Aorta (tissue), 5 donors: ENCODE measurements at regions not wholly inside any gene's neighbourhood (a gene's known extent, or its start where the extent isn't known, plus 50 kb on each side); places are given as distances from the start of the nearest gene placed in this dataset.
"Not testable (repeated sequence)": the region's sequence is repeated elsewhere in the genome, so short reads cannot be mapped to it uniquely, and the experiment has no call there.

Experiments used
- ATAC-seq: fragments of 200-7000 bp; cut with Tn5 transposase; one replicate; pipeline ENCODE4 v1.9.1; 2022; ENCODE audit warnings: moderate library complexity; ENCODE audit not compliant: low FRiP score
- DNase-seq, 2 donors: peaks; one replicate each; pipeline ENCODE4 v3.0.0-alpha.2; 2020
- H3K27ac ChIP-seq, 2 donors: one replicate each; pipeline ENCODE4 v1.5.1; 2013; ENCODE audit warnings: low read length in 2 of 2, mild to moderate bottlenecking in 2 of 2, moderate library complexity in 2 of 2, control low read depth in 1 of 2, inconsistent platforms in 1 of 2, low read depth in 1 of 2
- H3K27me3 ChIP-seq, 2 donors: one replicate each; pipeline ENCODE4 v1.6.1; 2013; ENCODE audit warnings: control low read depth in 1 of 2, low read length in 1 of 2, mild to moderate bottlenecking in 1 of 2, moderate library complexity in 1 of 2; ENCODE audit not compliant: insufficient read depth in 2 of 2, control insufficient read depth in 1 of 2
- H3K36me3 ChIP-seq, 2 donors: one replicate each; pipeline ENCODE4 v1.6.1; 2013; ENCODE audit warnings: control low read depth in 1 of 2, low read length in 1 of 2, mild to moderate bottlenecking in 1 of 2; ENCODE audit not compliant: insufficient read depth in 2 of 2, control insufficient read depth in 1 of 2
- H3K4me1 ChIP-seq, 2 donors: one replicate each; pipeline ENCODE4 v1.6.1; 2013; ENCODE audit warnings: low read length in 2 of 2, control low read depth in 1 of 2, mild to moderate bottlenecking in 1 of 2, moderate library complexity in 1 of 2; ENCODE audit not compliant: insufficient read depth in 2 of 2, control insufficient read depth in 1 of 2
- H3K4me3 ChIP-seq, 2 donors: one replicate each; pipeline ENCODE4 v1.5.1; 2013; ENCODE audit warnings: low read length in 2 of 2, control low read depth in 1 of 2, mild to moderate bottlenecking in 1 of 2
- H3K9me3 ChIP-seq: one replicate; pipeline ENCODE4 v1.6.1; 2013; ENCODE audit warnings: mild to moderate bottlenecking, low read length; ENCODE audit not compliant: control insufficient read depth
- WGBS, 2 donors: extraction: QIAGEN DNeasy Blood & Tissue Kit; methylation state at CpG; one replicate each; pipeline ENCODE4 v1.1.7; 2013; 5-methylcytosine and 5-hydroxymethylcytosine counted together
- intact Hi-C, 2 donors: fragments of 100-400 bp; cut with DNase I; formaldehyde crosslinking; loops; one replicate each; pipeline versions ENCODE4 v1.14.2 to v1.15.0; 2022
- donor health status: healthy with polysubstance abuse.
- donor health status: Bipolar disorder and iron deficiency.
- donor health status: DM: no; HTN: no; CAD: no.
- donor health status: DM: no; HTN: no; CAD: no.
- donor health status: DM: yes; HTN: yes; CAD: no.

DNA sequence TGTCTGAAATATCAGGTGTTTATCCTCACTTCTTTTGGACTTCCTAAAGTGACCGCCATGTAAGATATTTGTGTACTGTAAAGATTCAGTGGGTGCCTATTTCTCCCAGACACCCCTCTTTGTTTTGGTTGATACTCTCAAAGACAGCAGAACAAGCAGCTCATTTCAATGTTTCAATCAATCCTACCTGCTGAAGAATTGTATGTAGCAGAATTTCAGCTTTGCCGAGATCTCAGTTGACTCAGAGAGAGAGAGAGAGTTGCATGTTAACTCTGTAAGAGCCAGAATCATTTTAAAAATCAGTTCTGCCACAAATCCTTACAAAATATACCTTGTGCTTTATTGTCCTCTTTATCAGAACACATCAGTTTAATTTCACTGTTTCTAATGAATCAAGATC, 987.3 kb downstream of the ADGRL2 start:
- ATAC-seq (no peak), DNase-seq (no peak)
- Histone ChIP-seq H3K27ac (no peak overlapping the region), H3K4me1 (no peaks in the 10 kb centered on the region), H3K27me3 (no peaks in the 10 kb centered on the region), H3K9me3 (peaks cover 2% of the 10 kb centered on the region), H3K36me3 (no peaks in the 10 kb centered on the region), H3K4me3 (no peak overlapping the region)
- 52 to 59% methylated on average over 2 of the region's 2 CpGs for WGBS, 2 donors
- intact Hi-C loops, result no loop called here

DNA sequence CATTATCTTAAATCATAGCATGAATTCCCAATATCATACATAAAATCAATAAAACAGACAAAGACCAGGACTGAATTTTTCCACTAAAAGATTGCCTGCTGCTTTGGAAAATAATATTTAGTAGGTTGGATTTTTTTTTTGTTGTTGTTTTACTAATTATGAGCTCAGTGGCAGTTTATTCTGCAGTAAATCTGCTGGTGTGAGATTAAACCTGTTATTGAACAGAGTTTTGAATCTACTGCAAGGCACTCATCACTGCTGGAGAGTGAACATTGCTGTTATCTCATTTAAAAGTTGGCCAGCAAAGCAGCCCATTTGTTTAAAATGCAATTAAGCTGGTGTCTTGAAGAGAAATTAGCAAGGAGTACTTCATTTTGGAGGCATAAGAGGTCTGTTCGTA, 986.1 kb downstream of the ADGRL2 start:
- H3K27ac ChIP-seq, result no peak overlapping the region
- intact Hi-C loops, result no loop called here
- H3K36me3 ChIP-seq, result no peaks in the 10 kb centered on the region
- peaks cover 2% of the 10 kb centered on the region for H3K9me3 ChIP-seq
- ATAC-seq, result no peak
- no peaks in the 10 kb centered on the region for H3K27me3 ChIP-seq
- DNase-seq, result no peak
- no peaks in the 10 kb centered on the region for H3K4me1 ChIP-seq
- H3K4me3 ChIP-seq, result no peak overlapping the region
- 80 to 84% methylated on average over 1 of the region's 1 CpG for WGBS, 2 donors

DNA sequence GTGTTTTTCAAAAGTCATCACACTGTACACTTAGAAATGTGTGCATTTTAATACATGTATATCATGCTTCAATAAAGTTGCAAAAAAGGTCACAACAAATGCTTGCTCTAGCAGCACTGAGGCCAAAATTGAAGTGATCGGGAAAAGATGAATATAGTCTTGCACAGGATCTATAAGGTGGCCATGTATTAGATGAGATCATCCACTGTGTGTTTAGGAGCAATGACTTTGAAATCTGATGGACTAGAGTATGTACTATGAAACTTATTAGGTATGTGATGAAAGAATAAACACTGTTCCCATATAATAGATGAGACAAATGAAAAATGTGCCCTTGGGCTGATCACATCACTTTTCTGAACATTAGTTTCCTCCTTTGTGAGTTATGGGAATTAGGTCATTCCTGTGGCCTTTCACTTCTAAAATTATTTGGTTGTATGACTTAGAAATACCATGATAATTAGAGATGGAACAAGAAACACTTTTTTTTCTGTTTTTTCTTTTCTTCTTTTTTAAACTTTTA, 984.6 kb downstream of the ADGRL2 start:
- Histone ChIP-seq H3K27me3 (no peaks in the 10 kb centered on the region), H3K9me3 (no peaks in the 10 kb centered on the region), H3K27ac (no peak overlapping the region), H3K4me1 (no peaks in the 10 kb centered on the region), H3K36me3 (no peaks in the 10 kb centered on the region), H3K4me3 (no peak overlapping the region)
- ATAC-seq (no peak), DNase-seq (no peak)
- WGBS, 2 donors, result 3 to 95% methylated on average over 1 of the region's 1 CpG
- intact Hi-C loops, result no loop called here

DNA sequence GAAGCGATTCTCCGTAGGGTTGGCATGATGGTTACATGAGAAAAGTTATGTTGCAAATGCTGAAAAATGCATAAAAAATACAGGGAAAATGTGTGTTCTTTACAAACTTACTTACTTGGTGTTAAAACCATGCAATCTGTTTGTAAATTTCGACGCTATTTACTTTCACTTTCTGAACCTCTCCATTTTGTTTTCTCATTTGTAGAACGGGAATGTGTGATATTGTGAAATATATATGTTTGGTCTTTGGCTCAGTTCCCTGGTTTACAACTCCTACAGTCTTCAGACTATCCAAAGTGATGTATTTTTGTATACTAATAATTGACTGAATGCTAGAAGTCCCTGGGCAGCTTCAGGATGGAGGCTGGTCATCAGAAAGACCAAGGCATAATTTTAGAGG, 982.3 kb downstream of the ADGRL2 start:
- intact Hi-C loops, result no loop called here

DNA sequence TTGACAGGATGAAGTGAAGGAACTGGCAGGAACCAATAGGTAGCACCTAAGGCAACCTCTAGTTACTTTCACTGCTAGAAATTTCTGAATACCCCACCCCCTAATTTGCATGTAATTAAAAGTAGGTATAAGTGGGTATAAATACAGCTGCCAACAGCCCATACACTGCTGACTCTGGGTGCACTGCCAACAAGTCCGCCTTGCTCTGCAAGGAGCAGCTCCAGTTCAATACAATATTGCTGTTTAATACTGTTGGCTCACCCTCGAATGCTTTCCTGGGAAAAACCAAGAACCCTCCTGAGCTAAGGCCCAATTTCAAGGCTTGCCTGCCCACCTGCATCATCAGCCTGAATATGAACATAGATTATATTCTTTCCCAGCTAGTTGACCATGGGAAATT, 981.9 kb downstream of the ADGRL2 start:
- H3K27me3 ChIP-seq, result no peaks in the 10 kb centered on the region
- ATAC-seq (no peak), DNase-seq (no peak)
- H3K4me3 ChIP-seq, result no peak overlapping the region
- H3K36me3 ChIP-seq, result no peaks in the 10 kb centered on the region
- H3K27ac ChIP-seq, result no peak overlapping the region
- no peaks in the 10 kb centered on the region for H3K4me1 ChIP-seq
- no peaks in the 10 kb centered on the region for H3K9me3 ChIP-seq
- intact Hi-C loops, result no loop called here
- WGBS, 2 donors, result 94% methylated on average over 2 of the region's 2 CpGs

More for the DNA sequence above, 982.3 kb downstream of the ADGRL2 start:
- Histone ChIP-seq H3K27me3 (no peaks in the 10 kb centered on the region), H3K4me3 (no peak overlapping the region), H3K27ac (no peak overlapping the region), H3K9me3 (no peaks in the 10 kb centered on the region), H3K36me3 (no peaks in the 10 kb centered on the region), H3K4me1 (no peaks in the 10 kb centered on the region)
- ATAC-seq, result no peak
- DNase-seq, result no peak
- WGBS, 2 donors, result 92 to 94% methylated on average over 5 of the region's 5 CpGs

DNA sequence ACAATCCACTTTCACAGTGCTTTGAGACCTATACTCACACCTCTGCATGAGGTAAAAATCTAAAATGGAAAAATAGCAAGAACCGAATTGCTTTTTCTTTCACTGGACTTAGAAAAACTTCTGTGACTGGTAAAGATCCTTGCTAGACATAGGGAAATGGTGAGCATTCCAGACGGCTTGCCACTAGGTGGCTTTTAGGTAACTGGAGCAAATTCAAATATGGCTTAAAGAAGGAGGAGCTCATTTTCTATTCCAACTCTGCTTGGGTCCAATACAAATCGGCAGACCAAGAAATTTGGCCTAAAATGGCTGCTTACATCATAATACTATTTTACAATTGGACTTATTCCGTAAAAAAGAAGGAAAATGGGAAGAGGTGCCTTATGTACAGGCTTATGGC, 977.9 kb downstream of the ADGRL2 start:
- Histone ChIP-seq H3K27ac (no peak overlapping the region), H3K9me3 (no peaks in the 10 kb centered on the region), H3K4me3 (no peak overlapping the region), H3K4me1 (no peaks in the 10 kb centered on the region), H3K36me3 (no peaks in the 10 kb centered on the region), H3K27me3 (no peaks in the 10 kb centered on the region)
- DNase-seq (no peak), ATAC-seq (no peak)
- WGBS, 2 donors, result 67 to 87% methylated on average over 4 of the region's 4 CpGs
- intact Hi-C loops, result no loop called here

DNA sequence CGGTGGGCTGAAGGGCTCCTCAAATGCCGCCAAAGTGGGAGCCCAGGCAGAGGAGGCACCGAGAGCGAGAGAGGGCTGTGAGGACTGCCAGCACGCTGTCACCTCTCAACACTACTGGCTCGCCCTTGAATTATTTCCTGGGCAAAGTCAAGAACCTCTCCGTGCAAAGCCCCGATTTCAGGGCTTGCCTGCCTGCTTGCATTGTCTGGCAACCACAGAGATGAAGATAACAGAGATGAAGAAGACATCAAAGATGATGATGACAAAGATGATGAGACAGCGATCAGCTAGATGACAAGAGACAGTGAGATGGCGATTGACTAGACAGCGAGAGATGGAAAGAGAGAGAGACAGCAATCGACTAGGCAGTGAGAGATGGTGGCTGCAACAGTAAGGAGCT, 976.5 kb downstream of the ADGRL2 start:
- H3K27ac ChIP-seq, result no peak overlapping the region
- no peaks in the 10 kb centered on the region for H3K36me3 ChIP-seq
- intact Hi-C loops, result no loop called here
- WGBS, 2 donors, result 93 to 96% methylated on average over 11 to 12 of the region's 12 CpGs
- no peak for ATAC-seq
- no peaks in the 10 kb centered on the region for H3K9me3 ChIP-seq
- no peaks in the 10 kb centered on the region for H3K4me1 ChIP-seq
- H3K27me3 ChIP-seq, result no peaks in the 10 kb centered on the region
- H3K4me3 ChIP-seq, result no peak overlapping the region
- no peak for DNase-seq

DNA sequence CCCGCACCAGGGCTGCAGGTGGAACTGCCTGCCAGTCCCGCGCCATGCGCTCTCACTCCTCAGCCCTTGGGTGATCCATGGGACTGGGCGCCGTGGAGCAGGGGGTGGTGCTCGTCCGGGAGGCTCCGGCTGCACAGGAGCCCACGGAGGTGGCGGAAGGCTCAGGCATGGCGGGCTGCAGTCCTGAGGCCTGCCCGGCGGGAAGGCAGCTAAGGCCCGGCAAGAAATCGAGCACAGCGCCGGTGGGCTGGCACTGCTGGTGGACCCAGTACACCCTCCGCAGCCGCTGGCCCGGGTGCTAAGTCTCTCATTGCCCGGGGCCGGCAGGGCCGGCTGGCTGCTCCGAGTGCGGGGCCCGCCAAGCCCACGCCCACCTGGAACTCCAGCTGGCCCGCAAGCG, 976.0 kb downstream of the ADGRL2 start:
- ATAC-seq, intact Hi-C loops, H3K36me3 ChIP-seq, H3K9me3 ChIP-seq, H3K4me1 ChIP-seq, H3K27ac ChIP-seq, H3K27me3 ChIP-seq, DNase-seq, H3K4me3 ChIP-seq: not testable (repeated sequence)
- WGBS, 2 donors, result 98 to 99% methylated on average over 28 to 30 of the region's 30 CpGs

DNA sequence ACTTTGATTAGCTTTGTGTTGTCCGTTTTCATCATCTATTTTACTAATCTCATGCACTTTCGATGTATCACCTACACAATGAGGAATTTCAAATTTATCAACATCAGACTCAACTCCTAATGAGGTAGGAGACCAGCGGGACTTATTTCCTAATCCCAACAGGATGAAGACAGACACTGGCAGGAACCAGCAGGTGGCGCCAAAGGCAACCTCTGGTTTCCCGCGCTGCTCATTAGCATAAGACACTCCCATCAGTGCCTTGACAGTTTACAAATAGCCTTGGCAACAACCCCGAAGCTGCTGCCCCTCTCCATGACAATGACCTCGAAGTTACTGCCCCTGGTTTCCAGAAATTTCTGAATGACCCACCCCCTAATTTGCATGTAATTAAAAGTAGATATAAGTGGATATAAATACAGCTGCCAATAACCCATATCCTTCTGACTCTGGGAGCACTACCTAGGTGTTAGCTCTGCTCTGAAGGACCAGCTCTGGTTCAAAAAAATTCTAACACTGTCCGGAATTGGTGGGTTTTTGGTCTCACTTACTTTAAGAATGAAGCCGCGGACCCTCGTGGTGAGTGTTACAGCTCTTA, 974.8 kb downstream of the ADGRL2 start:
- intact Hi-C loops, result no loop called here
- Histone ChIP-seq H3K4me1 (peaks cover 0 to 2% of the 10 kb centered on the region in 2 donors), H3K36me3 (no peaks in the 10 kb centered on the region), H3K27ac (no peak overlapping the region), H3K9me3 (no peaks in the 10 kb centered on the region), H3K27me3 (no peaks in the 10 kb centered on the region), H3K4me3 (no peak overlapping the region)
- 81% methylated on average over 12 of the region's 12 CpGs for WGBS, 2 donors
- peak in 1 of 2 donors; percentile 76 for DNase-seq
- ATAC-seq, result no peak
